Breast epithelium (tissue), 4 donors: ENCODE measurements at regions not wholly inside any gene's neighbourhood (a gene's known extent, or its start where the extent isn't known, plus 50 kb on each side); places are given as distances from the start of the nearest gene placed in this dataset.
"Not testable (repeated sequence)": the region's sequence is repeated elsewhere in the genome, so short reads cannot be mapped to it uniquely, and the experiment has no call there.

ENCODE experiments used
- DNase-seq, 2 donors: peaks; one replicate each; pipeline ENCODE4 v3.0.0-alpha.2; 2019; ENCODE audit warnings: low spot score in 2 of 2
- H3K27ac ChIP-seq, 2 donors: fragments of 200-600 bp; sonication (generic) in 1 of 2; one replicate each; pipeline ENCODE4 v1.5.1; 2016 to 2019; ENCODE audit warnings: mild to moderate bottlenecking in 1 of 2
- H3K27me3 ChIP-seq, 2 donors: fragments of 200-600 bp; sonication (generic) in 1 of 2; one replicate each; pipeline versions ENCODE4 v1.5.1 to v1.6.0; 2017 to 2019; ENCODE audit warnings: control low read depth in 1 of 2, mild to moderate bottlenecking in 1 of 2
- H3K36me3 ChIP-seq: fragments of 200-600 bp; one replicate; pipeline ENCODE4 v1.5.1; 2019
- H3K4me1 ChIP-seq, 2 donors: fragments of 200-600 bp; sonication (generic); one replicate each; pipeline ENCODE4 v1.5.1; 2016 to 2019; ENCODE audit warnings: control low read depth in 1 of 2
- H3K4me3 ChIP-seq, 3 donors: fragments of 200-600 bp; sonication (generic); 1 replicate in 2 of 3; 2 replicates in 1 of 3; pipeline ENCODE4 v1.5.1; 2016 to 2019; ENCODE audit warnings: mild to moderate bottlenecking in 3 of 3, moderate library complexity in 2 of 3
- H3K9me3 ChIP-seq, 2 donors: fragments of 200-600 bp; sonication (generic) in 1 of 2; one replicate each; pipeline ENCODE4 v1.5.1; 2016 to 2019; ENCODE audit warnings: control low read depth in 1 of 2
- POLR2A ChIP-seq: fragments of 450-650 bp; IDR thresholded peaks from one replicate; pipeline ENCODE4 v1.6.1; 2016; ENCODE audit warnings: antibody characterized with exemption, mild to moderate bottlenecking, moderate library complexity
- POLR2AphosphoS5 ChIP-seq, 3 donors: sonication (generic); formaldehyde crosslinking; IDR thresholded peaks; one replicate each; pipeline ENCODE4 v1.6.1; 2017; ENCODE audit warnings: antibody characterized with exemption in 3 of 3
- intact Hi-C: fragments of 100-400 bp; cut with DNase I; formaldehyde crosslinking; loops from one replicate; pipeline ENCODE4 v1.15.1; 2023; ENCODE audit warnings: low total_unique reads
- TF ChIP-seq, protein P1 (sequence below), 3 donors: fragments of 450-650 bp; IDR thresholded peaks; one replicate each; pipeline ENCODE4 v1.5.1; 2016 to 2017; ENCODE audit warnings: antibody characterized with exemption in 3 of 3, mild to moderate bottlenecking in 3 of 3, moderate library complexity in 3 of 3

GRCh38 chrX:120732461-120732860, 102.6 kb upstream of the C1GALT1C1 start:
- DNase-seq = no peak
- Histone ChIP-seq H3K9me3 (no peaks in the 10 kb centered on the region), H3K27ac (no peak overlapping the region), H3K4me3 (no peak overlapping the region), H3K36me3 (no peaks in the 10 kb centered on the region), H3K4me1 (no peaks in the 10 kb centered on the region), H3K27me3 (no peaks in the 10 kb centered on the region)
- intact Hi-C loops = loop anchor here (1.0 kb wide), 1 partner anchor 8 kb away; no protein-coding TSS in a partner anchor
- no peak for TF ChIP-seq POLR2AphosphoS5 (IDR thresholded peaks at IDR 0.05)
- TF ChIP-seq, protein P1, sequence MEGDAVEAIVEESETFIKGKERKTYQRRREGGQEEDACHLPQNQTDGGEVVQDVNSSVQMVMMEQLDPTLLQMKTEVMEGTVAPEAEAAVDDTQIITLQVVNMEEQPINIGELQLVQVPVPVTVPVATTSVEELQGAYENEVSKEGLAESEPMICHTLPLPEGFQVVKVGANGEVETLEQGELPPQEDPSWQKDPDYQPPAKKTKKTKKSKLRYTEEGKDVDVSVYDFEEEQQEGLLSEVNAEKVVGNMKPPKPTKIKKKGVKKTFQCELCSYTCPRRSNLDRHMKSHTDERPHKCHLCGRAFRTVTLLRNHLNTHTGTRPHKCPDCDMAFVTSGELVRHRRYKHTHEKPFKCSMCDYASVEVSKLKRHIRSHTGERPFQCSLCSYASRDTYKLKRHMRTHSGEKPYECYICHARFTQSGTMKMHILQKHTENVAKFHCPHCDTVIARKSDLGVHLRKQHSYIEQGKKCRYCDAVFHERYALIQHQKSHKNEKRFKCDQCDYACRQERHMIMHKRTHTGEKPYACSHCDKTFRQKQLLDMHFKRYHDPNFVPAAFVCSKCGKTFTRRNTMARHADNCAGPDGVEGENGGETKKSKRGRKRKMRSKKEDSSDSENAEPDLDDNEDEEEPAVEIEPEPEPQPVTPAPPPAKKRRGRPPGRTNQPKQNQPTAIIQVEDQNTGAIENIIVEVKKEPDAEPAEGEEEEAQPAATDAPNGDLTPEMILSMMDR (IDR thresholded peaks at IDR 0.05) = no peak
- TF ChIP-seq POLR2A = no peak

- no peak for TF ChIP-seq POLR2A
- TF ChIP-seq, protein P1 (IDR thresholded peaks at IDR 0.05) = no peak
- TF ChIP-seq POLR2AphosphoS5 (IDR thresholded peaks at IDR 0.05) = no peak
- no peaks in the 10 kb centered on the region for H3K9me3 ChIP-seq
- no peak overlapping the region for H3K27ac ChIP-seq
- no peak for DNase-seq
- no peak overlapping the region for H3K4me3 ChIP-seq
- H3K4me1 ChIP-seq = no peaks in the 10 kb centered on the region
- H3K36me3 ChIP-seq = no peaks in the 10 kb centered on the region
- intact Hi-C loops = no loop called here
- H3K27me3 ChIP-seq = no peaks in the 10 kb centered on the region
Observed at GRCh38 chrX:120731386-120731785, 101.5 kb upstream of the C1GALT1C1 start.

DNA sequence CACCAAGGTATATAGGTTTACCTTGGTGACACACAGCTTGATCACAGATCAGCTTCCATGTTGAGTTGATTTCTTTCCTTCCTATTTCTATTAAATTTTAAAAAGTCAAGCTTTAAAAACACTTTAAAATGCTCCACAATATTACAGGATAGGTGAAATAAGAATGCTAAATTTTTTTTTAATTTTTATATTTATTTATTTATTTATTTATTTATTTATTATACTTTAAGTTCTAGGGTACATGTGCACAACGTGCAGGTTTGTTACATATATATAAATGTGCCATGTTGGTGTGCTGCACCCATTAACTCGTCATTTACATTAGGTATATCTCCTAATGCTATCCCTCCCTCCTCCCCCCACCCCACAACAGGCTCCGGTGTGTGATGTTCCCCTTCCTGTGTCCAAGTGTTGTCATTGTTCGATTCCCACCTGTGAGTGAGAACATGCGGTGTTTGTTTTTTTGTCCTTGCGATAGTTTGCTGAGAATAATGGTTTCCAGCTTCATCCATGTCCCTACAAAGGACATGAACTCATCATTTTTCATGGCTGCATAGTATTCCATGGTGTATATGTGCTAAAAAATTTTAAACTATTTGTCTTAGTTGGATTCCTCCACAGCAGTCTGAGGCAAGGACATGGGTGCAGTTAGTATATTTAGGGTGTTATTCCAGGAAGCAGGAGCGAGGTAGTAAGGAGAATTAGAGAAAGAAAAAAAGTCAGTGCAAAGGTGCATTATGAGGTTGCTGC, 99.8 kb upstream of the C1GALT1C1 start:
- H3K36me3 ChIP-seq, intact Hi-C loops, H3K4me1 ChIP-seq, H3K4me3 ChIP-seq, H3K27me3 ChIP-seq, H3K9me3 ChIP-seq, H3K27ac ChIP-seq, DNase-seq: not testable (repeated sequence)

DNA sequence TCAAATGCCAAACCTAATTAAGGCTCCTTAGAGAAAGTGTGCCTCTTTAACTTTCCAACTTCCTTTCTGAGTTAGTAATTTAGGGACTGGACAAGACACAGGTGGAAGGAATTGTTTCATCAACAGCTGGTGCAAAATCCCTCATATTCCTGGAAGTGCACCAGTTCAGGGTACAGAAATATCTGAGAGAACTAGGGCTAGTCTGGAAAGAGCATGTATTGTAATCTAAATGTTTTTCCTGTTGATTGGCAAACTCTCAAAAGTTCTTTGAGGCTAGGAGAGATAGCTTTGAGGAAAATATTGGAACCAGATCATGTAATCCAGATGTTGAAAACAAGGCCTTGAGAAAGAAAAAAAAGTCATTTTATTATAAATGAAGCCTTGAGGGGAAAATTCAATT, 98.1 kb upstream of the C1GALT1C1 start:
- Histone ChIP-seq H3K36me3 (no peaks in the 10 kb centered on the region), H3K9me3 (no peaks in the 10 kb centered on the region), H3K4me3 (no peak overlapping the region), H3K4me1 (no peaks in the 10 kb centered on the region), H3K27me3 (no peaks in the 10 kb centered on the region), H3K27ac (no peak overlapping the region)
- no peak for DNase-seq
- intact Hi-C loops = no loop called here
- TF ChIP-seq POLR2A (no peak), POLR2AphosphoS5 (IDR thresholded peaks at IDR 0.05) (no peak)
- TF ChIP-seq, protein P1 (IDR thresholded peaks at IDR 0.05) = no peak

DNA sequence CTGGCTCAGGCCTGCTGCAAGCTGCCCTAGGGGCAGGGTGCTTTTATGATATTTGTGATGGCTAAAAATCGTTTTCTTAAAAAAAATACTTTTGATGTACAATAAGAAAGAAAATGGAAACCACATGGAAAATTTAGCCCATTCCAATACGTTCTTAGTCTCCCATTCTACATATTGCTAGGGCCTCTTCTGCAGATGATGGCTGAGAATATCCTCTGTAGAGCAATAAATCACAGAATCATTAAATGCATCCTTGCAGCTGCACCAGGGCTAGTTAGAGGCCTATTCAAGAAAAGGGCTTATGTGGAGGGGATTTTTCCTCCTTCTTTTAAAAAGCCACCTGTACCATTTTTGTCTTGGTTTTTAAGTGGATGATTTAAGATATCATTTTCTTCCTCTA, 97.6 kb upstream of the C1GALT1C1 start:
- no peak for DNase-seq
- Histone ChIP-seq H3K4me1 (no peaks in the 10 kb centered on the region), H3K27ac (no peak overlapping the region), H3K36me3 (no peaks in the 10 kb centered on the region), H3K9me3 (no peaks in the 10 kb centered on the region), H3K4me3 (no peak overlapping the region), H3K27me3 (no peaks in the 10 kb centered on the region)
- TF ChIP-seq, protein P1 (IDR thresholded peaks at IDR 0.05) = no peak
- TF ChIP-seq POLR2AphosphoS5 (IDR thresholded peaks at IDR 0.05) = no peak
- TF ChIP-seq POLR2A = no peak
- intact Hi-C loops = no loop called here
